ENCODE measurements at regions not wholly inside any gene's neighbourhood (a gene's known extent, or its start where the extent isn't known, plus 50 kb on each side); places are given as distances from the start of the nearest gene placed in this dataset.
"Not testable (repeated sequence)": the region's sequence is repeated elsewhere in the genome, so short reads cannot be mapped to it uniquely, and the experiment has no call there.

DNA sequence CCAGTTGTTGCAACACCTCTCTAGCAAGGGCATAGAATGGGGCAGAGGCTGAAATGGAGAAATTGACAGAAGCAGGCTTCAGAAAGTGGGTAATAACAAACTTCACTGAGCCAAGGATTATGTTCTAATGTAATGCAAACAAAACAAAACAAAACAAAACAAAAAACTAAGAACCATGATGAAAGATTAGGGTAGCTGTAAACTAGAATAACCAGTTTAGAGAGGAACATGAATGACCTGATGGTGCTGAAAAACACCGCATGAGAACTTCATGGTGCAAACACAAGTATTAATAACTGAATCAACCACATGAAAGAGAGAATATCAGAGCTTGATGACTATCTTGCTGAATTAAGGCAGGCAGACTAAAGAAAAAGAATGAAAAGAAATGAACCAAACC lies 1707.7 kb downstream of the BRINP3 start:
- DNase-seq = no peak

DNA sequence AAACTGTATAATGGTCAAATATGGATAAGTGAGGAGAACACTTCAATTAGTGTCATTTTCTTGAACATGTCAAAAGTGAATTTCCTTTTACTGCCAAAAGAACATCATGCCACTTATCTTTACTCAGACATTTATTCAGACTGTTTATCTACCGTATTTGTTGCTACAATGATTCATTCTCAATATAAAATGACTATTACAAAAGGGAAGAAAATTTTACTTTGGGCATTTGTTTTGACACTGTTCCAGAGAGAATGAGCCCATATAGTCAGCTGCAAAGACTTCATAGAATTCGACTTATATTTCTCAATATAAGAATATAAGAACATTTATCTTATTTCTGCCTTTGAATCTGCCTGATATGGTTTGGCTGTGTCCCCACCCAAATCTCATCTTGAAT lies 1699.1 kb downstream of the BRINP3 start:
- no peak for DNase-seq

DNA sequence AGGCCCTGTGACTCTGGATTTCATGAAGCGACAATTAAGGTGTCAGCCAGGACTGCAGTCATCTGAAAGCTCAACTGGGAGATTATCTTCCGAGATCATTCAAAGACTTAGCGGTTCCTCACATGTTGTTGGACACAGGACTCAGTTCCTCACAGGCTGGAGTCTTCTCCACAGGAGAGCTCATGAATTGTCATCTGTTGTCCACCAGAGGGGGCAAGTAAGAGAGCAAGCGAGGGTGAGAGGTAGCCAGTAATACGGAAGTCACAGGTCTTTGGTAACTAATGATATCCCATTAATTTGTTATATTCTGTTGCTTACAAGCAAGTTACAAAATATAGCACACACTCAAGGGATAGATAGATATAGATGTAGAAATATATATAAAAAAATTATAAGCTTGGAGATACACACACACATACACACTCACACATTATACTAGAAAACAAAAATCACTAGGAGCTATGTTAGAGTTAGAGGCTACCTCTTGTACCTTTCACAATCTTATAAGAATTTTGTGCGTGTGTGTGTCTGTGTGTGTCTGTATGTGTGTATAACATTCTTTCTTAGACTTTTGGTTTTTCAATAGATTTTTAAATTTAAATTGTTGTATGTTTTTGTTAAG lies 1695.3 kb downstream of the BRINP3 start:
- no peak for DNase-seq

DNA sequence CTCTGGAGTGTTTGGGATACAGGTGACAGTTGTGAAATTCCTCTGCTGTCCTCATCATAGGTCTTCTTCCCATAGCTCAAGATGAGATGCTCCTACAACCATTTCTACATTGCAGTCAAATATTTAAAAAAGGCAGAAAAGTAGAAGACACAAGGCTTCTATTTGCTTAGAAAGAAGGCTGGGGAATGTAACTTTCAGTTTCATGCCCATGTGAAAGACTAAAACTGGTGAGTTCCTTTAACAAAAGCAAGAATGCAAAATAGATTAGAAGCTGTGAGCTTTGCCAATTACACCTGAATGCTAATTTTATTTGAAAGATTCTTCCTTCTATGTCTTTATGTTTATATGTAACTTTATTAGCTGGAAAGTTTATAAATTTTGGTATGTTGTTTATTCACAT lies 1682.7 kb downstream of the BRINP3 start:
- no peak for DNase-seq

DNA sequence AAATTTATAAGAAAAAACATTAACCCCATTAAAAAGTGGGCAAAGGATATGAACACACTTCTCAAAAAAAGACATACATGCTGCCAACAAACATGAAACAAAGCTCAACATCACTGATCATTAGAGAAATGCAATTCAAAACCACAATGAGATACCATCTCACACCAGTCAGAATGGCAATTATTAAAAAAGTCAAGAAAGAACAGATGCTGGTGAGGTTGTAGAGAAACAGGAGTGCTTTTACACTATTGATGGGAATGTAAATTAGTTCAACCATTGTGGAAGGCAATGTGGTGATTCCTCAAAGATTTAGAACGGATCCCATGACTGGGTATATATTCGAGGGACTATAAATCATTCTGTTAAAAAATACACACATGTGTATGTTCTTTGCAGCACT lies 1665.5 kb downstream of the BRINP3 start:
- not testable (repeated sequence) for DNase-seq

DNA sequence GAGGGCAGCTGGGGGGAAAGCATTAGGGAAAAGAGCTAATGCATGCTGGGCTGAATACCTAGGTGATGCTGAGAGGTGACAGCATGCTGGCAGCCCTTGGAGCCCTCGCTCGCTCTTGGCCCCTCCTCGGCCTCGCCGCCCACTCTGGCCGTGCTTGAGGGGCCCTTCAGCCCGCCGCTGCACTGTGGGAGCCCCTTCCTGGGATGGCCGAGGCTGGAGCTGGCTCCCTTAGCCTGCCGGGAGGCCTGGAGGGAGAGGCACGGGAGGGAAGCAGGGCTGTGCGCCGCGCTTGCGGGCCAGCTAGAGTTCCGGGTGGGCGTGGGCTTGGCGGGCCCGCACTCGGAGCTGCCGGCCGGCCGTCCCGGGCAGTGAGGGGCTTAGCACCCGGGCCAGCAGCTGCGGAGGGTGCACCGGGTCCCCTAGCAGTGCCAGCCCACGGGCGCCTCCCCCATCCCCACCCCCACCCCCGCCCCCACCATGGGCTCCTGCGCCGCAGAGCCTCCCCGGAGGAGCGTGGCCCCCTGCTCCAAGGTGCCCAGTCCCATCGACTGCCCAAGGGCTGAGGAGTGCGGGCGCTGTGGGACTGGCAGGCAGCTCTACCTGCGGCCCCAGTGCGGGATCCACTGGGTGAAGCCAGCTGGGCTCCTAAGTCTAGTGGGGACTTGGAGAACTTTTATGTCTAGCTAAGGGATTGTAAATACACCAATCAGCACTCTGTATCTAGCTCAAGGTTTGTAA lies 1664.7 kb downstream of the BRINP3 start:
- not testable (repeated sequence) for DNase-seq

DNA sequence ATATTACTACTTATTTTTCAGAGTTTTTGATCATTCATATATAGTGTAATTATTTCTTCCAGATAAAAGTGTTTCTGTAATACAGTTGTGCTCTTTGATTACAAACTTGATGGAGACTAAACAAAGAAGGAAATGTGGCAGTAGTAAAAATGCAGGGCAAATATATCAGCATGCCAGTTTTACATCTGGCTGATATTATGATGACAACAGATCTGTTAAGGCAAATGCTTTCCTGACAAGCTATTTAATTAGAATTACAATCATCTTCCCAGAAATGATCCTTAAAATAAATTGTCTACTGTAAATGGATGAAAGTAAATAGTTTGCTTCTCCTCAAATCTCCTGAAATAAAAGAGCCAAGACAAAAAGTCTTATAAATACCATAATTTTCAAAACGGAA lies 1659.8 kb downstream of the BRINP3 start:
- DNase-seq = no peak

DNA sequence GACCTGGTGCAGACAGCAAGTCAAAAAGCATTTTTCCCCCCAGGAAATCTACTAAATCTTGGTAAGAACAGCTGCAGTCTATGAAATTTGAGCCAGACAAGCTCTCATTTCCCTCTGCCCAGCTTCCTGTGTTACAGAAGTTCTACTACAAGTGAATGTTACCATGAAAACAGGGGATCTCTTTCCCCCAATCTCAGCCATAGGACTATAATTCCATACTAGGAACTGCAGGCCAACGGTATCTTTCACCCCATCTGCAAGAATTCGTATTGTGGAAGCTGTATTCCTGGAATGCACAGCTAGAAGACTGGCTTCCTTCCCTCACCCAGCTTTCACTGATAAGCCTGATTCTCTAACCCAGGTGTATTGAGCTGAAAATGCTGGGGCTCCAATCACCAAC lies 1655.4 kb downstream of the BRINP3 start:
- DNase-seq = no peak

DNA sequence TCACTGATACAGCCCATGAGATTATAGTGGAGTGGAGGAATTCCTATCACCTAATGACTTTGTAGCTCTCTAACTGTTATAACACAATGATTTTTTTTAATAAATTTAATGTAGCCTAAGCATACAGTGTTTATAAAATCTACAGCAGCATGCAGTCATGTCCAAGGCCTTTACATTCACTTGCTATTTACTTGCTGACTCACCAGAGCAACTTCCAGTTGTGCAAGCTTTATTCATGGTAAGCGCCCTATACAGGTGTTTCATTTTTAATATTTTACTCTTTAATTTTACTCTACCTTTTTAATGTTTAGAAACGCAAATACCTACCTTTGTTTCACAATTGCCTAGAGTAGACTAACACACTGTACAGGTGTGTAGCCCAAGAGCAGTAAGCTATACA lies 1652.2 kb downstream of the BRINP3 start:
- DNase-seq = no peak

DNA sequence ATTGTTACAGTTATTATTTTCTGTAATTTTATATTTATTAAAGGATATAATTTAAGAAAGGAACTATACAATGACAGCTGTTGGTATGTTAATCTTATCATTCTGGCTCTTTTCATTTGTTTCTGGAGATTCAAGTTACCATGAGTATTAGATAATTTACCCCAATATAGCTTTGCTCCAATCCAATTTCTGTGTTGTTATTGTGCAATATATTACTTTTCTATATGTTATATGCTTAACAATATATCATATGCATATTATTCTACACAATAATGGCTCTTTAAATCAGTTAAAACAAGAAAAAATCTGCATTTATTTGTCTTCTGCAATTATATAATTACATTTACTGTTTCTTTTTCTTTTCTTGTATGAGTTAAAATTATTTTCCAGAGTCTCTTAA lies 1650.9 kb downstream of the BRINP3 start:
- DNase-seq = no peak

DNA sequence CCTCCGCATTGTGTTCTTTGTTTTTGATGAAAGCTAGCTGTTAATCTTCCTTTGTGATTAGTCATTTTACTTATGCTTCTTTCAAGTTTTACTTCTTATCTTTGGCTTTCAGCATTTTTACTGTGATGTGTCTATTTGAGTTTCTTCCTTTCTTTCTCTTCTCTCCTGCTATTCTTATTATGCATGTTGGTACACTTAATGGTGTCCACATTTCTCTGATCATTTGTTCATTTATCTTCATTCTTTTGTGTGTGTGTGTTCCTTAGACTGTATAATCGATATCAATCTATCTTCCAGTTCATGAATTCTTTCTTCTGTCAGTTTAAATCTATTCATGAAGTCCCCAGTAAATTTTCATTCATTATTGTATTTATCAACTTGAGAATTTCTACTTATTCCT lies 1650.3 kb downstream of the BRINP3 start:
- no peak for DNase-seq

DNA sequence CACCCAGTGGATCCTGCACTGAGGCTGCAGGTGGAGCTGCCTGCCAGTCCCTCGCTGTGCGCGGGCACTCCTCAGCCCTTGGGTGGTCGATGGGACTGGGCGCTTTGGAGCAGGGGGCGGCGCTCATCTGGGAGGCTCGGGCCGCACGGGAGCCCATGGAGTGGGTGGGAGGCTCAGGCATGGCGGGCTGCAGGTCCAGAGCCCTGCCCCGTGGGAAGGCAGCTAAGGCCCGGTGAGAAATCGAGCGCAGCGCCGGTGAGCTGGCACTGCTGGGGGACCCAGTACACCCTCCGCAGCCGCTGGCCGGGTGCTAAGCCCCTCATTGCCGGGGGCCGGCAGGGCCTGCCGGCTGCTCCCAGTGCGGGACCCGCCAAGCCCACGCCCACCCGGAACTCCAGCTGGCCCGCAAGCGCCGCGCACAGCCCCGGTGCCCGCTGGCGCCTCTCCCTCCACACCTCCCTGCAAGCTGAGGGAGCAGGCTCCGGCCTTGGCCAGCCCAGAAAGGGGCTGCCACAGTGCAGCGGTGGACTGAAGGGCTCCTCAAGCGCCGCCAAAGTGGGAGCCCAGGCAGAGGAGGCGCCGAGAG lies 1636.5 kb downstream of the BRINP3 start:
- DNase-seq = not testable (repeated sequence)

DNA sequence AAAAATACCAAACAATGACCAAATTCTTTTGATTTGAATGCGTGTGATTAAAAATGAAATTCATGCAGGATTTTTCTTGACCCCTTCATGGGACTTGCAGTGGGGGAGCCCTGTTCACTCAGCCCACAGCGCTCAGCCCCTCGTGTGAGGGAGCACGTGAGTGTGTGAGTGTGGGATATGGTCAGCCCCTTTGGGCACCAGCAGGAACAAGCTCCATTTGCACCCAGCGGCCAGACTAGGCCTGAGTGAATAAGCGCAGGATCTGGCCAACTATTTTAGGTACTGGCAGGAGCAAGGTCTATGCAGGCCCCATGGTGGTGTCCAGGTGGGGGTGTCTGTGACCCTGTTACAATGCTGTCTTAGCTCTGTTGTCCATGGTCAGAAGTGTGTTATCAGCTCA lies 1631.2 kb downstream of the BRINP3 start:
- no peak for DNase-seq

DNA sequence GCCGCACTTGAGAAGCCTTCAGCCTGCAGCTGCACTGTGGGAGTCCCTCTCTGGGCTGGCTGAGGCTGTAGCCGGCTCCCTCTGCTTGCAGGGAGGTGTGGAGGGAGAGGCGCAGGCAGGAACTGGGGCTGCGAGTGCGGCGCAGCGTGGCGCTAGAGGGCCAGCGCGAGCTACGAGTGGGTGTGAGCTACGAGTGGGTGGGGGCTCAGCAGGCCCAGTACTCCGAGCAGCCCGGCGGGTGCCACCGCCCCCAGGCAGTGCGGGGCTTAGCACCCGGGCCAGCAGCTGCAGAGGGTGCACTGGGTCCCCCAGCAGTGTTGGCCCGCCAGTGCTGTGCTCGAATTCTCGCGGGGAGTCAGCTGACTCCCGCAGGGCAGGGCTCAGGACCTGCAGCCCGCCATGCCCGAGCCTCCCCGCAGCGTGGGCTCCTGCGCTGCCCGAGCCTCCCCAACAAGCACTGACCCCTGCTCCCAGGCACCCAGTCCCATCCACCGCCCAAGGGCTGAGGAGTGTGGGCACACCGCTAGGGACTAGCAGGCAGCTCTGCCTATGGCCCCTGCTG lies 1620.1 kb downstream of the BRINP3 start:
- DNase-seq = no peak

DNA sequence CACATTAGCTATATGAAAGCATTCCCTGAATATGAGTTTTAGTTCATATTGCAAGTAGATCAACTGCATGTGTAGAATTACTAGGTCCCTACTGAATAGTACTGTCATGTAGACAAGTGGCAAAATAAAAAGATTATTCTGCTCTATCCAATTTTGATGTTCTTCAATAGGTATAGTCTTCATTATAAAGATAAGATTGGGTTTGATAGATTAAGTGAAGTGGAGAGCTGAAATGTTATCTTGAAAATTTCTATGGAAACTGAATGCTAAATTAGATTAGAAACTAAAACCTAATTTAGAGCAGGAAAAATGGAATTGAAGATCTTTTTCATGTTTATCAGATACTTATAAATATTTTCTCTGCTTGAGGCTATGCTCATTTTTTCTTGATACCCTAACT lies 1610.0 kb downstream of the BRINP3 start:
- DNase-seq = no peak

DNA sequence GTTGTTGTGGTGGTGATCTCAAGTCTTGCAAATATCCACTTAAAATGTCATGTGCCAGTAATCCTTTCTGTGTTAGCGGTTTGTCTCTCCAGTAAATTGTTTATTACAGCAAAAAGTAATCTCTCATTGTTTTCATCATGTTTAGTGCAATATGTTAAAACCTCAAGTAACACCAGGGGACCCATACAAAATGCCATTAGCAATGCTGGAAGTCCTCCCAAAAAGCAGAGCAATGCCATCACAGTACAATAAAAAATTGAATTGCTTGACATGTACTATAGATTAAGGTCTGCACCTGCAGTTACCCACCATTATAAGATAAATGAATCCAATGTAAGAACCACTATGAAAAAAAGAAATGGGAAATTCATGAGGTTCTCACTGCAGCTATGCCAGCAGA lies 1606.5 kb downstream of the BRINP3 start:
- DNase-seq = no peak

DNA sequence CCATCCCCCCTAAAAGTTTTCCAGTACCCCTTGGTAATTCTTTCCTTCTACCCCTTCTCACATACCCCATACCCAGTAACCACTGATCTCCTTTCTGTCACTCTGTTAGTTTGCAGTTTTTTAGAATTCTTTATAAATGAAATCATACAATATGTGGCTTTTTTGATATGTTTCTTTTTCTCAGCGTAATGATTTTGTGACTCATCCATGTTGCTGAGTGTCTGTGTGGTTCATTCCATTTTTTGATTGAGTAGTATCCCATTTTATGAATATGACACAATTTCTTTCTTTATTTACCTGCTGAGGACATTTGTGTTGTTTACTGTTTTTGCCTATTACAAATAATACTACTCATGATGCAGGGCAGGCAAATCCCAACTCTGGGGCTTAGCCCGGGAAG lies 1605.3 kb downstream of the BRINP3 start:
- DNase-seq = no peak

DNA sequence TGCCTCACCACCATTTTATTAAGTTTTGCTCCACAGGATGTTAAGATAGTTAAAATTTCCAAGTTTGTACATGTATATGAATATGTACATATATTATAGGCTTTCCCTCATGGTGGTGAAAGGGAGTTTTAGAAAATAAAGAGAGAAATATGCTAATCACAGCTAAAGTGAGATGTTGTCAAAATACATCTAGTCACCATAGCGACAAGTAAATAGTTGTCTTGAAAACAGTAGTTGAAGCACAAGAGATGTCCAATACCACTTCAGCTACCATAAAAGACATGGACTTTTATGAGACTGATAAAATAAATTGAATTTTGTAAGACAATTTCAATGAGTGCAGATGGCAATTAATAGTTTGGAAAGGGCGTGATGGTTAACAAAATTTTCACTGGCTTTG lies 1600.0 kb downstream of the BRINP3 start:
- DNase-seq = no peak

DNA sequence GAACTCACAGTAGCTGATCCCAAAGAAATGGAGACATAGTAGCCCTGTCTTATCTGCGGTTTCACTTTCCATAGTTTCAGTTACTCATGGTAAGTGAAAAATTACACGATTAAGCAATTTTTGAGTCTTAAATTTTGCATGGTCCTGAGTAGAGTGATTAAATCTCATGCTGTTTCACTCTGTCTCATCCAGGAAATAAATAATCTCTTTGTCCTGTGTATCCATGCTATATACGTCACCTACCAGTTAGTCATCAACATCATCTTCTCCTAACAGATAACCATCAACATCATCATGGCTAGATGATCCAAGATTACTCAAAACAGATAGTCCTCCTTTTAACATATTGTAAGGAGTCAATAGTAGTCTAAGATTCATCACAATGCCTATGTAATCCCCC lies 1589.3 kb downstream of the BRINP3 start:
- no peak for DNase-seq

DNA sequence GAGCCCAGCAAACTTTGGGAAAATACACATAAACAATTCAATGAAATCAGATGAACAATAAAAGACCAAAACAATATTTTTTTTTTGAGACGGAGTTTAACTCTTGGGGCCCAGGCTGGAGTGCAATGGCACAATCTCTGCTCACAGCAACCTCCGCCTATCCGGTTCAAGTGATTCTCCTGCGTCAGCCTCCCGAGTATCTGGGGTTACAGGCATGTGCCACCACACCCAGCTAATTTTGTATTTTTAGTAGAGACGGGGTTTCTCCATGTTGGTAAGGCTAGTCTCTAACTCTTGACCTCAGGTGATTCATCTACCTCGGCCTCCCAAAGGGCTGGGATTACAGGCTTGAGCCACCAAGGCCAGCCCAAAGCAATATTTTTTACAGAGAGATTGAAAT lies 1588.5 kb downstream of the BRINP3 start:
- DNase-seq = no peak

DNA sequence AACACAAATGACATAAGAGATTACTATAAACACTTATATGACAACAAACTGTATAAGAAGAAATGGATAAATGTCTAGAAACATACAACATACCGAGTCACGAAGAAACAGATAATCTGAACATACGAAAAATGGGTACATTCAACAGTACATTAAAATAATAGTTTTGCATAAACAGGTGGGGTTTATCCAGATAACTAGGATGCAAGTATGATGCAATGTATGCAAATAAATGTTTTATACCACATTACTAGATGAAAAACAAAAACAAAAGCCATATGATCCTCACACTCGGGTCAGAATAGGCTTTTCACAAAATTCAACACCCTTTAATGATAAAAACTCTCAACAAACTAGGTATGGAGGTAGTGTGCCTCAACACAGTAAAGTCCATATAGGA lies 1585.7 kb downstream of the BRINP3 start:
- DNase-seq = no peak

DNA sequence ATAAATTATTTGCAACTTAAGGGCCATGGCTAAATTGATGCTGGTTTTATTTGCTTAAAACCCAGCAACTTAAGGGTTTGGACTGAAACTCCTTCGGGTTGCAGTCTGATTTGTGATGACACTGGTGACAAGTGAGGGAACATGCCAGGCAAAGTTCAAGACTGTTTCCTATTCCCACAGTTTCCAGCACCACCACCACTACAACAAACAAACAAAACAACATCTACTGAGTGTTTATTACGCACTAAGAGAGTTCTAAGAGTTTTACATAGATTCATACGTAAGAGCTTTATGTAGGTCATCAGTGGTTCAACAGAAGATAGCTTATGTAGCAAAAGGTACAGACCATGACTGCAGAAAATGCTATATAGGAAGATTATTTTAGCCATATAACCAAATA lies 1582.1 kb downstream of the BRINP3 start:
- DNase-seq = no peak

DNA sequence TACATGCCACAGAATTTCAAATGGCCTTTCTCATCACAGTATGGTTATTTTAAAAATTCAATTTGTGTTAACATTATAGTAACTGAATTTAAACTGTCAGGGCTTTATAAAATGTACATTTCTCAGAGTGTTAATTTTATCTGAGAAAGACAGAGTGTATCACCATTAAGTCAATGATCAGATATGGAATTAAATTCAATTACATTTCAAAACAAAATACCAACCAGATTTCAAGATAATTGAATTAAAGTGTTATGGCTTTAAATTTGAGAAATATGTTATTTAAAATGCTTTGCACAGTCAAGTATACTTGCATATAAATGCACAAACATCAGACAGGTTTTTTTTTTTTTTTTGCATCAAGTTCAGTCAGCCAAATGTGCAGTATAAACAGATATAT lies 1574.4 kb downstream of the BRINP3 start:
- DNase-seq = no peak

DNA sequence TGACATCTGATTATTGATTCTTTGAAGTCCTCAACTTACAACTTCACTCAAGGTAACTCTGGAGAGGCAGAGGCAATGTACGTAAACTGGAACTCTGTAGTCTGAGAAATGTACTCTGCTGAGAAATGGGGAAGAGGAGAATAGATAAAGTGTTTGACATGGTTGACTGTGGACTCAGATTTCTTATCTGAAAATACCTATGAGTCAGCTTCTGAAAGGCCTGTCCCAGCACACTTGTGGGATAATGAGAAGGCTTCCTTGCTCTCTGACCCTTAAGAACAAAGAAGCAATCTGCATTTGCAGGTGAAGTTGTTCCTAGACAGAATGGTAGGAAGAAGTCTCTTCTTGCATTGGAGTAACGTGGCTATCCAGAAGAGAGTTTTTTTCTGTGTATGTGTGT lies 1573.5 kb downstream of the BRINP3 start:
- no peak for DNase-seq

Measured in C1 segment of cervical spinal cord (tissue), 14 donors.